ENCODE measurements at regions not wholly inside any gene's neighbourhood (a gene's known extent, or its start where the extent isn't known, plus 50 kb on each side); places are given as distances from the start of the nearest gene placed in this dataset.
"Not testable (repeated sequence)": the region's sequence is repeated elsewhere in the genome, so short reads cannot be mapped to it uniquely, and the experiment has no call there.

GRCh38 chr3:59246719-59247401 lies 197.0 kb upstream of the CFAP20DC start:
- DNase-seq: no peak

- no peak for DNase-seq
Measured at GRCh38 chr3:59245859-59246501, 196.2 kb upstream of the CFAP20DC start.

GRCh38 chr3:59245300-59245858 lies 195.6 kb upstream of the CFAP20DC start:
- no peak for DNase-seq

- DNase-seq: no peak
Measured at GRCh38 chr3:59244343-59244742, 194.5 kb upstream of the CFAP20DC start.

- DNase-seq: no peak
Measured at GRCh38 chr3:59243476-59243875, 193.7 kb upstream of the CFAP20DC start.

- no peak for DNase-seq
Measured at GRCh38 chr3:59240666-59241255, 190.9 kb upstream of the CFAP20DC start.

GRCh38 chr3:59237121-59237520 lies 187.3 kb upstream of the CFAP20DC start:
- no peak for DNase-seq

- no peak for DNase-seq
Measured at GRCh38 chr3:59235634-59236012, 185.8 kb upstream of the CFAP20DC start.

GRCh38 chr3:59234884-59235633 lies 185.2 kb upstream of the CFAP20DC start:
- no peak for DNase-seq

GRCh38 chr3:59230379-59230778 lies 180.6 kb upstream of the CFAP20DC start:
- DNase-seq: not testable (repeated sequence)

GRCh38 chr3:59213860-59214259 lies 164.0 kb upstream of the CFAP20DC start:
- DNase-seq: no peak

- DNase-seq: no peak
Measured at GRCh38 chr3:59212128-59212779, 162.4 kb upstream of the CFAP20DC start.

- no peak for DNase-seq
Measured at GRCh38 chr3:59210260-59210659, 160.4 kb upstream of the CFAP20DC start.

- no peak for DNase-seq
Measured at GRCh38 chr3:59192473-59192872, 142.6 kb upstream of the CFAP20DC start.

- DNase-seq: no peak
Measured at GRCh38 chr3:59191651-59192050, 141.8 kb upstream of the CFAP20DC start.

GRCh38 chr3:59189939-59190338 lies 140.1 kb upstream of the CFAP20DC start:
- DNase-seq: no peak

- DNase-seq: no peak
Measured at GRCh38 chr3:59189526-59189925, 139.7 kb upstream of the CFAP20DC start.

GRCh38 chr3:59186725-59187124 lies 136.9 kb upstream of the CFAP20DC start:
- DNase-seq: no peak

GRCh38 chr3:59185591-59186369 lies 136.0 kb upstream of the CFAP20DC start:
- DNase-seq: no peak

- no peak for DNase-seq
Measured at GRCh38 chr3:59180006-59180405, 130.2 kb upstream of the CFAP20DC start.

GRCh38 chr3:59178698-59179097 lies 128.9 kb upstream of the CFAP20DC start:
- no peak for DNase-seq

GRCh38 chr3:59171491-59171890 lies 121.7 kb upstream of the CFAP20DC start:
- DNase-seq: no peak

Data from left hindlimb (tissue), 1 donor.